ENCODE measurements at regions not wholly inside any gene's neighbourhood (a gene's known extent, or its start where the extent isn't known, plus 50 kb on each side); places are given as distances from the start of the nearest gene placed in this dataset.

GRCh38 chr2:52956118-52956517, 811.5 kb upstream of the CHAC2 start:
- TF ChIP-seq CTCF (IDR thresholded peaks at IDR 0.05) (no peak), POLR2A (IDR thresholded peaks at IDR 0.05) (no peak)

Data from lower leg skin (tissue), 3 donors.